ENCODE measurements at regions not wholly inside any gene's neighbourhood (a gene's known extent, or its start where the extent isn't known, plus 50 kb on each side); places are given as distances from the start of the nearest gene placed in this dataset.

DNA sequence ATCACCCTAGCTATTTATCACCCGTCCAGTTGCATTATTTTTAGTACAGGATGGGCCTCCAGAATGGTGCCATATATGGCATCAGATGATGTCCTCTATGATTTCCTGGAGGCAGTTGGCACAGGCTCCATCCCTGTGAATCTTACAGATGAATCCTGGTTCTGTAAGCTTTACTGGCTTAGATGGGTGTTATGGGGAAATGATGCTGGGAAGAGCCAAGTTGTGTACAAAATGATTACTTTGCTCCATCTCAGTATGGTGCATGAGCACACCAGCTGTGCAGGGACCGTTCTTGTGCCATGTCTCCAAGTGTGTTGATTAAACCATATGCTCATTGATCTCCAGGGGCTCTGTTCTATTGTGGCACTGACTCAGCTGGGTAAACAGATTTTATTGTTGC lies 755.7 kb downstream of the TLR4 start:
- TF ChIP-seq, protein P1, sequence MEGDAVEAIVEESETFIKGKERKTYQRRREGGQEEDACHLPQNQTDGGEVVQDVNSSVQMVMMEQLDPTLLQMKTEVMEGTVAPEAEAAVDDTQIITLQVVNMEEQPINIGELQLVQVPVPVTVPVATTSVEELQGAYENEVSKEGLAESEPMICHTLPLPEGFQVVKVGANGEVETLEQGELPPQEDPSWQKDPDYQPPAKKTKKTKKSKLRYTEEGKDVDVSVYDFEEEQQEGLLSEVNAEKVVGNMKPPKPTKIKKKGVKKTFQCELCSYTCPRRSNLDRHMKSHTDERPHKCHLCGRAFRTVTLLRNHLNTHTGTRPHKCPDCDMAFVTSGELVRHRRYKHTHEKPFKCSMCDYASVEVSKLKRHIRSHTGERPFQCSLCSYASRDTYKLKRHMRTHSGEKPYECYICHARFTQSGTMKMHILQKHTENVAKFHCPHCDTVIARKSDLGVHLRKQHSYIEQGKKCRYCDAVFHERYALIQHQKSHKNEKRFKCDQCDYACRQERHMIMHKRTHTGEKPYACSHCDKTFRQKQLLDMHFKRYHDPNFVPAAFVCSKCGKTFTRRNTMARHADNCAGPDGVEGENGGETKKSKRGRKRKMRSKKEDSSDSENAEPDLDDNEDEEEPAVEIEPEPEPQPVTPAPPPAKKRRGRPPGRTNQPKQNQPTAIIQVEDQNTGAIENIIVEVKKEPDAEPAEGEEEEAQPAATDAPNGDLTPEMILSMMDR (conservative IDR thresholded peaks at IDR 0.05; ENCODE audit: low read length): no peak
- TF ChIP-seq EZH2phosphoT487 (IDR thresholded peaks at IDR 0.05; ENCODE audit: borderline replicate concordance): no peak
